Lower leg skin (tissue), 3 donors: ENCODE measurements at regions not wholly inside any gene's neighbourhood (a gene's known extent, or its start where the extent isn't known, plus 50 kb on each side); places are given as distances from the start of the nearest gene placed in this dataset.

Experiments
- POLR2A ChIP-seq, 2 donors: fragments of 450-650 bp; IDR thresholded peaks; one replicate each; pipeline ENCODE4 v1.6.1; 2016 to 2017; ENCODE audit warnings: antibody characterized with exemption in 2 of 2, mild to moderate bottlenecking in 1 of 2, moderate library complexity in 1 of 2
- TF ChIP-seq, protein P1 (sequence below), 3 donors: fragments of 450-650 bp; IDR thresholded peaks; one replicate each; pipeline ENCODE4 v1.5.1; 2016; ENCODE audit warnings: antibody characterized with exemption in 3 of 3, mild to moderate bottlenecking in 3 of 3, moderate library complexity in 2 of 3

DNA sequence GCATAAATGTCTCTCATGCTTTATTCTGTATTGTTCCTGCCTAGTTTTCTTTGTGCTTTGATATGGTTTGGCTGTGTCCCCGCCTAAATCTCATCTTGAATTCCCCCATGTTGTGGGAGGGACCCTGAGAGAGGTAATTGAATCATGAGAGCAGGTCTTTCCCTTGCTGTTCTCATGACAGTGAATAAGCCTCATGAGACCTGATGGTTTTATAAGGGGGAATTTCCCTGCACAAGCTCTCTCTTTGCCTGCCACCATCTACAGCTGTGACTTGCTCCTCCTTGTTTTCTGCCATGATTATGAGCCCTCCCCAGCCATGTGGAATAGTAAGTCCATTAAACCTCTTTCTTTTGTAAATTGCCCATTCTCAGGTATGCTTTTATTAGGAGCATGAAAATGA lies 1596.6 kb downstream of the SI start:
- no peak for TF ChIP-seq POLR2A (IDR thresholded peaks at IDR 0.05)
- TF ChIP-seq, protein P1, sequence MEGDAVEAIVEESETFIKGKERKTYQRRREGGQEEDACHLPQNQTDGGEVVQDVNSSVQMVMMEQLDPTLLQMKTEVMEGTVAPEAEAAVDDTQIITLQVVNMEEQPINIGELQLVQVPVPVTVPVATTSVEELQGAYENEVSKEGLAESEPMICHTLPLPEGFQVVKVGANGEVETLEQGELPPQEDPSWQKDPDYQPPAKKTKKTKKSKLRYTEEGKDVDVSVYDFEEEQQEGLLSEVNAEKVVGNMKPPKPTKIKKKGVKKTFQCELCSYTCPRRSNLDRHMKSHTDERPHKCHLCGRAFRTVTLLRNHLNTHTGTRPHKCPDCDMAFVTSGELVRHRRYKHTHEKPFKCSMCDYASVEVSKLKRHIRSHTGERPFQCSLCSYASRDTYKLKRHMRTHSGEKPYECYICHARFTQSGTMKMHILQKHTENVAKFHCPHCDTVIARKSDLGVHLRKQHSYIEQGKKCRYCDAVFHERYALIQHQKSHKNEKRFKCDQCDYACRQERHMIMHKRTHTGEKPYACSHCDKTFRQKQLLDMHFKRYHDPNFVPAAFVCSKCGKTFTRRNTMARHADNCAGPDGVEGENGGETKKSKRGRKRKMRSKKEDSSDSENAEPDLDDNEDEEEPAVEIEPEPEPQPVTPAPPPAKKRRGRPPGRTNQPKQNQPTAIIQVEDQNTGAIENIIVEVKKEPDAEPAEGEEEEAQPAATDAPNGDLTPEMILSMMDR (IDR thresholded peaks at IDR 0.05), result no peak
